NCI-H2107 (cell line): ENCODE measurements at regions not wholly inside any gene's neighbourhood (a gene's known extent, or its start where the extent isn't known, plus 50 kb on each side); places are given as distances from the start of the nearest gene placed in this dataset.

ENCODE experiments used
- DNase-seq: peaks from one replicate; lab custom pipeline; 2025; lab: John Stamatoyannopoulos, UW

DNA sequence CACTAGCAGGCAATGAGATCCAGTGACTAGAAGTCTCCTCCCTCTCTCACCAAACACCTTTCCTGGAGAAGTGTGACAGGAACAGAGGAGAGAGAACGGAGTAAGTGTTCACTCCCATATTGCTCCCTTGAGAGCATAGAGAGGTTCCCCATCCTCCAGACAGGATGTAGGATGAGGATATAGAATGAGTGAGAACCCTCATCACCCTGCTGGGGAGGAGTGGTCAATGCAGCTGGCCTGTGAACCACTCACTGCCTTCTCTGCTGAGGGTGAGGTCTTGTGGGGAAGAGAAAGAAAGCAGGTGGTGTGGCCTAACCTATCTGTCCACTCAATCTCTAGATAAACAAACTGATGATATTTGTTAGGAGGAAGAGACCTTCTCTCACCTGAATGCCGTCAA lies 386.6 kb downstream of the PCDH20 start:
- no peak for DNase-seq

DNA sequence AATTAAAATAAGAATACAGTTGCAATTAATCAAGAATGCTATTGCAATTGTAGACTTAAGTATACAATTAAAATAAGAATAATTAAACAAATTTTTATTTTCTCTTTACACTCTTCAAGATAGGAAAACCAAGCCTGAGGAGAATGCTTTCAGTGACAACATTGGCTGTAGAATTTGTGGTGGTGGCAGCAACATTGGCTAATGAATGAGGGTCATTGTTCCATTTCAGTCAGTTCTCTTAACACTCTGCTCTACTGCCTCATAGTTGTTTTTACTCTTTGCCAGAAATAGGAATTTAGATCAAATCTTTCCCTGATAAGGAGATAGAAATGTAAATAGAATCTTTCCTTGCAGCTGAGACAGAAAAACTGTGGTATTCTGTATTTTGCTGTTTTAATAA lies 391.6 kb downstream of the PCDH20 start:
- DNase-seq: no peak

DNA sequence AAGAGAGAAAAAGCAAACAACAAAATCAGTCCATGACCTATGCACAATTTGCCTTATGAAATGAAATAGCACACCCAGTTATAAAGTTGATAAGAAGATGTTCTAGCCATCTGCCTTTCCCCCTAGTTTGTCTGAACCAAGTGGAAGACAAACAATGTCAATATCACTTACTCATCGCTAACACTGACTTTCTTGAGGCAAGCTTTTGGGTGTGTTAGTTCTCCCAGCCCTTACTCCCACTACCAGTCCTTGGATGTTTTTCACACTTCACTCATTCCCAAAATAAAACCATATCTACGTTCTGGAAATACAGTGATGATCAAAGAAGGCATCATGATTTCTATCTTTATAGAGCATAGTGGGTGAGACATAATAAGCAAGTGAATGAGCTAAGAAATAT lies 393.8 kb downstream of the PCDH20 start:
- DNase-seq: no peak

DNA sequence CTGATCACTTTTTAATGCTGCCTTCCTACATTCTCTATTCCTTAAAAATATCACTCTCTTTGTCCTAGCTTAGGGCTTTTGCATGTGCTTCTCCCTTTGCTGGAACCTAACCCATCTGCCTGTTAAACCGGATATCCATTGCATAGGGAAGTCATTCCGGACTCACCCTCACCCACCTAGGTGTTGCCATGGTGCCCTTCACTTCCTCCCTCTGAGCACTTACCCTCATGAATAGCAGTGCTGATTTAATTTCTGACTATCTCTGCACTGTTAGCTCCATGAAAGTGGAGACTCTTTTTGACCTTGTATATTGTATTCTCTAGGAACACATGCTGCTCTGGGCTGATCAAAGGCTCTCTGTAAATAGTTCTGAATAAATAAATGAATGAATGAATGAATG lies 401.9 kb downstream of the PCDH20 start:
- no peak for DNase-seq

DNA sequence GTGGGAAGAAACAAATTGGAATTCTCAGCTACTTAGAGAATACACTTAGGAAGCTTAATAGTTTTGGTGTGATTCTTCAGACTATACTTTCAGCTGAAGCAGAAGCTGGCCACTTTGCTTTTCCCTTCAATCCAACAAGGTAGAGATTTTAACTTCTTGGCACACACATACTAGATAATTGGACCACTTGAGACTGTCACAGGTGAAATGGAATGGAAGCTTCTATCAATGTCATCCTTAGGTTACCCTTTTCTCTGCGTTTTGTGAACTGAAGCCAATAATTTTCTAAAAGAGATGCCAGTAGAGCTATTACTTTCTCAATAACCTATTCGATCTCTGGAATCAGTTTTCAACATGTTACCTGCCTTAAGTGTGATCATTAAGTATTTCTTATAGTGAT lies 405.3 kb downstream of the PCDH20 start:
- no peak for DNase-seq

DNA sequence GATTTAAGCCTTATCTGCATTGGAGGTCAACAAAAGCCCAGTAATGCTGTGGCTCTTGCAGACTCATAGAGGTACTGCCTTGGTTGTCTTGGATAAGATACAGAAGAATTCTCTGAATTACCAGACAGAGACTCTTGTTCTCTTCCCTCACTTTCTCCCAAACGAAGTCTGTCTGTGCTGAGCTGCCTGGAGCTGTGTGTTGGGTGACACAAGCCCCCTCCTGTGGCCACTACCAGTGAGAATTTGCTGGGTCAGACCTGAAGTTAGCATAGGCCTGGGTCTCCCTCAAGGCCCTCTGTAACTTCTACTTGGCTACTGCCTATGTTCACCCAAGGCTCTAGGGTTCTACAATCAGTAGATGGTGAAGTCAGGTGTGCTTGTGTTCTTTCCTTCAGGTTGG lies 413.0 kb downstream of the PCDH20 start:
- no peak for DNase-seq

DNA sequence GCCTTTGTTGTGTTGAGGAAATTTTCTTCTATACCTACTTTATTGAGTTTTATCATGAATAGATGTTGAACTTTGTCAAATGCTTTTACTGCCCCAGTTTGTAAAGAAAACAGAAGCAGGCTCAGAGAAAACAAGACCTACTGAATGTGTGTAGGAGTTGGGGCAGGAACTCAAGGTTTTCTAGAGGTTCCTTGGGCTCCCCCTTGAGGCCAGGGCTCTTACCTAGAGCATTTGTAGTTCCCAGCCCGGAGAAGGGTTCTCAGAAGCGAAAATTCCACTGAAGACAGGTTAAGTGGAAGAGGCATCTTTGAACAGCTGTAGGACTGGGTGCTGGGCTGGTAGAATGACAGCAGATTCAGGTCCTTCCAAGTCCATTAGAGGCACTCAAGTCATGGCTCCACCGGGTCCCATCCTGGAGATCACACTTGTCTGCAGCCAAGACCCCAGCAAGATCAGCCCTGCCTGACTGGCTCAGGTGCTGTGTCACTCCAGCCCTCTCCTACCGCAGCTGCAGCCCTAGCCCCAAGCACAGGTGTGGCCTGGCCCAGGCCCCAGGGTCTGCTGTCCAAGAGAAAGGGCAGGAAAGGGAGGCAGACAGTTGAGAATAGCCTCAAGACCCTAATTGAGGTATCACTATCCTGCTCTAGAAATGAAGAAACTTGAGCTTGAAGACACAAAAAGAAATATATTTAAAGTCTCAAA lies 425.5 kb downstream of the PCDH20 start:
- DNase-seq: no peak

DNA sequence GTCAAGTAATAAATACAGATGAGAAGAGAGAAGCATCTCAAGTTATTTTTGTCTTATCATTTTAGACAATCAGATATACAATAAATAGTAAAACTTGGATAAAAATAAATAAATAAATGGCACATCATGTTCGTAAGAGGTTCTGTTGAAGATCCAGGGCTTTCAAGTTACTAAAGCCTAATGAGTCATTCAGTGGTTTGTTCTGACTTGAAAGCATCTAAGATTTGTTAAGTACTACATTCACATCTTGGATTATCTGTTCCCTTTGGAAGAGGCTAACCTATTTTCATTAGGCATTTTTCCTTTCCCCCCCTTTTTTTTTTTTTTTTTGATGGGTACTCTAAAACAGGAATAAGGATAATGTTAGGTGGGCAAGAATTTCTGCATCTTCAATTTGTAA lies 429.3 kb downstream of the PCDH20 start:
- no peak for DNase-seq

DNA sequence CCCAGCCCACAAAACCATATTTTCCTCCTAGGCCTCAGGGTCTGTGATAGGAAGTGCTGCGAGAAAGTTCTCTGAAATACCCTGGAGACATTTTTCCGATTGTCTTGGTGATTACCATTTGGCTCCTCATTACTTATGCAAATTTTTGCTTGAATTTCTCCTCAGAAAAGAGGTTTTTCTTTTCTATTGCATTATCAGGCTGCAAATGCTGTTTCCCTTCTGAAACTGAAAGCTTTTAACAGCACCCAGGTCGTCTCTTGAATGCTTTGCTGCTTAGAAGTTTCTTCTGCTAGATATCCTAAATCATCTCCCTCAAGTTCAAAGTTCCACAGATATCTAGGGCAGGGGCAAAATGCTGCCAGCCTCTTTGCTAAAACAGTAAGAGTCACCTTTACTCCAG lies 434.2 kb downstream of the PCDH20 start:
- DNase-seq: no peak

DNA sequence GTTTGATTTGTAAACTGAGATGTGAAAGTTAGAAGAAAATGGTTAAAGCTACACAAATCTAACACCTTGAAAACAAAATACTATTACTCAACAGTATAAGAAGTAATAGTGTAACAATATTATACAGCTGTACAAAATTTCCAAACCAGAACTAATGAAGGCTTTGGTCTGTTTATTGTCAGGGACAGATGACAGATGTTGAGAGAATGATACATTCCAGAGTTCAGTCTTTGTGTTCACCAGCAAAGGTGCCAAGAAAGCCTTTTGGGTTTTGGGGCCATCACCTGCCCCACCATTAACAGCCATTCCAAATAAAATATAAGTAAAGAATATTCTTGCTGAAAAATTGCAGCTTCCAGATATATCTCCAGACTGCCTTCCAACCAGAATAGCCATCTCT lies 439.3 kb downstream of the PCDH20 start:
- DNase-seq: no peak

DNA sequence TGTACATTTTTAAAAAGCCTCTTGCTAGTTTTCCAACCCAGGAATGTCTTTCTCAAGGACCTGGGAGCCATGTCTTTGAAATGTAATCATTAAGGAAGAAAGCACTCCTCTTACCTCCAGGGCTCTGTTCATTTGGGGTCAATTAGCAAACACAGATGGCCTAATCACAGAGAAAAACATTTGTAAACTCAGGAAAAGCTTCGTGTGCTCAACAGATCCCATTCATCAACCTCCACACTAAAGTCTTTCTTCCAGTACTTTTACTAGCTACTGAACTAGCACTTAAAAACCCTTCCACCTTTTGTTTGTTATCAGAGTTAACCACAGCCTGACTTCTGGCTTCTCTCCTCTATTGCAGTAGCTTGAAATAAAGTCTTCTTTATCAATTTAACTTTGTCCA lies 441.4 kb downstream of the PCDH20 start:
- no peak for DNase-seq

DNA sequence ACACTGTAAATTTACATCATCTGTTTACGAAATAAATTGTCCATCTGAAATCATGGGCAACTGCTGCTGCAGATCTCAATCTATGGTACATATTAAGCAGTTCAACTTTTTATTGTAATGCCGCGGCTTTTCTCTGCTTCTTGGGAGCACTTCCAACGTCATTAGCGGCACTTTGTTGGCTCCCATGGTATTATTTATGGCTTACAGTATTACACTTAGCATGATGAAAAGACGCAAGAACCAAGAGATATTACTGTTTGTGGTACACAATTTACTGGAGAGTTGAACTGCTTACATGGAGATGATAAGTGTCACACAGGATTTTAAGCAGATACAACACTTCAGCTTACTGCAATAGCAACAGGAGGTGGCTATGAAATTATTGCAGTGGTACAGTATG lies 442.1 kb downstream of the PCDH20 start:
- DNase-seq: no peak

DNA sequence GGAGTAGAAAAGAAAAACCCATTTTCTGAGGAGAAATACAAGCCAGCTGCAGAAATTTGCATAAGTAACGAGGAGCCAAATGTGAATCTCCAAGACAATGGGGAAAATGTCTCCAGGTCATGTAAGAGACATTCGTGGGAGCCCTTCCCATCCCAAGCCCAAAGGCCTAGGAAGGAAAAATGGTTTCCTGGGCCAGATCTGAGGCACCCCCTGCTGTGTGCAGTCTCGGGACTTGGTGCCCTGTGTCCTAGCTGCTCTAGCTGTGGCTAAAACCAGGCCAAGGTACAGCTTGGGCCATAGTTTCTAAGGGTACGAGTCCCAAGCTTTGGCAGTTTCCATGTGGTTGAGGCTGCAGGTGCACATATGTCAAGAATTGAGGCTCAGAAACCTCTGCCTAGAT lies 444.9 kb downstream of the PCDH20 start:
- DNase-seq: no peak

DNA sequence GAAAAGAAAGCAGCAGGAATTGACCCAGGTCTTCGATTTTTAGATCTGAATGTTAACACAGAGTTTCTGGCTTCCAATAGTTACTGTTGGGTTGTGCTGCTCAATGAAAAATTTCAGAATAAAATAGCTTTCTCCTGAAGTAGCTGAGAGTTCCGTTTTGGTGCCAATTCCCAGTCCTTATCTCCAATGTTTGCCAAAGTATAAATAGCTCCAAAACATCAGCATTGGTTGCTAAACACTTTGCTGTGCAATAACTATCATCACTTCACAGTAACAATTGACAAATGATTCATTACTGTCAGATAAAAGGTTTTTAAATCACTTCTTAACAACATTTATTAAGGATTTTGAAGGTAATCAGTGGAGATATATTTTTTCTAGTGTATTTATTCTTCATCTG lies 446.0 kb downstream of the PCDH20 start:
- no peak for DNase-seq

DNA sequence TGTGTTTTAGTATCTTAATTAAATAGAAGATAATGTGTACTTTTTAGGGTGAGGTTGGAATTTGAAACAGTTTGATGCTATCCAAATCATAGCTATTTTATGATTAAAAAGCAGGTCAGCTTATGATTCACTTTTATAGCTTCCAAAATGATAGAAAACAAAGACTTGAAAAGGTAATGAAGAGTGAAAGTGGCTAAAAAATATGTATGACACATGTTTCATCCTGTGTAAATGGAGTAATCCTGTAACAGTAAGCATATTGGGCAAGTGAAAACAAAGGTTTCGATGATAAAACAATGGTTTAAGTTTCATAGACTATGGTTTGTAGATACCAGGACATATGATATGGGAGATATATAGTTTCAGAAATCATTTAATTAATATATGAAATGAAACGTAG lies 456.2 kb downstream of the PCDH20 start:
- DNase-seq: no peak

DNA sequence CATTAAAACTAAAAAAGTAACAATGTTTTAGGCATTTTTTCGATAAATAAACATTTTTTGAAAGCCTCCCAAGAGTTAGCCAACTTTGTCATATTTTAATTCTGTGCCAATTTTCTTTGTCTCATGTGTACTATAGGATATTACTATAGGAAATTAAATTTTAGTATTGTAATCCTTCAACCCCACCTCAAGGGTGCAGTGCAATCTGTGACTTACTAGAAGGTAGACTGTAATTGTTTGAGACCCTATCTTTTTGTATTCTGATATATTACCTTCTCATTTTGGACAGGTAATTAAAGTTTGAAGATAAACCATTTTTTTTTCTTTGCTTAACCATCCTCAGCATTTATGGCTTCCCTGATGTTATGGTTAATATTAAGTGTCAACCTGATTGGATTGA lies 457.8 kb downstream of the PCDH20 start:
- no peak for DNase-seq

DNA sequence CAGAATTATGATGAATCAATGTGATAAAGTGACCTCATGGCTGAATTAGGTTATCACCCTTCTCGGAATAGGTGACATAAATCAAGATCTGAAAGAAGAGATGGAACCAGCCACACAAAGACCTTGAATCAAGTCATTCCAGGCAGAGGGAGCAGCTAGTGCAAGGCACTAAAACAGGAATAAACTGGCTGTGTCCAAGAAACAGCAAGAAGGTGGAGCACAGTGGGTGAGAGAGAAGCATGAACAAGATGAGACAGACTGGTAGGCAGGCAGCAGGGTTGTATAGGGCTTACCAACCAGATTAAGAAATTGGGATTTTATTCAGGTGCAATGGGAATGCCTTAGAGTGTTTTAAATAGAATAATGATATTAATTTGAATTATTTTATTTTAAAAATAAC lies 470.3 kb downstream of the PCDH20 start:
- DNase-seq: no peak

DNA sequence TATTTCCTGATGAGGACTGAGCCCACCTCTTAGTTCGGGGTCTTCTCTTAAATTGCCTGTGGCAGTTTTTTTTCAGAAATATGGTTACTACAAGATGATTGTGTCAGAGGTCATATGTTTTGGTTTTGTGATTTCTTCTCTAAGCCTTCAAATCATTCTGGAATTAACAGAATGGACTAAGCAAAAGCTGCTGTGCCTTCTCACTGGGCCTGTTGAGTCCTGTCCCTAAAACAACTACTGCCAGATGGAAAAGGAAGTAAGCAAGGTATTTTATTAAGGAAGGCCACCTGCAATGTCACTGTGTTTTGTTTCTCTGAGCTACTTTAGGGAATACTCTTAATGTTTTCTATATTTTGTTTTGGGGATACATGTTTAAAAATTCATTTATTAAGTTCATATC lies 470.8 kb downstream of the PCDH20 start:
- DNase-seq: no peak

DNA sequence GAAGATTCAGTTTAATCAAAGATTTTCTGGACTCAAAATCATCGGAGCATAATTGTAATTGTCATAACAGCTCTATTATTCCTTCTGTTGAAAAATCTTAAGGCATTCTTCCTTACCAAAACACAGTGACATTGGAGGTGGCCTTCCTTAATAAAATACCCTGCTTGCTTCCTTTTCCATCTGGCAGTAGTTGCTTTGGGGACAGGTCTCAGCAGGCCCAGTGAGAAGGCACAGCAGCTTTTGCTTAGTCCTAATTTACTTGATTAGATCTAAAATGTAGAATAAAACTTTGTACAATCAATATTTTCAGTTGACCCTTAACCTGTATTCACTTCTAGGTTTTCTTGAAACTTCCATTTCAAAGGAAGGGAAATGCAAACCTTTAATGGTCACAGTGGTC lies 471.6 kb downstream of the PCDH20 start:
- no peak for DNase-seq

DNA sequence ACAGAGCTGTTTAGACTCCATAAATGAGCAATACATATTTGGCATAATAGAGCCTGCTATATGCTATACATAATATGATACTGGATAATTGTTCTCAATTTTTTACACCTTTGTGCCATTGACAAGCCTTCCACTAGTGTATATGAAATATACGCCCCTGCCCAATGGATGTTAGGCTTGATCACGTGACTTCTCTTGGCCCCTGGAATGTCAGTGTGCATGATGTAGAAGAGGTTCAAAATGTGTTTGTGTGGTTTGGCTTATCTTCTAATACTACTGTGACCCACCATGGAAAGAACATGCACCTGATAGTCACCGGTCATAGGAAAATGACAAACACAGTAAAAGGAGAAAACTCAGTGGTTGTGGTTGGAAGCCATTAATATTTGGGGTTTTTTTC lies 479.4 kb downstream of the PCDH20 start:
- DNase-seq: no peak

DNA sequence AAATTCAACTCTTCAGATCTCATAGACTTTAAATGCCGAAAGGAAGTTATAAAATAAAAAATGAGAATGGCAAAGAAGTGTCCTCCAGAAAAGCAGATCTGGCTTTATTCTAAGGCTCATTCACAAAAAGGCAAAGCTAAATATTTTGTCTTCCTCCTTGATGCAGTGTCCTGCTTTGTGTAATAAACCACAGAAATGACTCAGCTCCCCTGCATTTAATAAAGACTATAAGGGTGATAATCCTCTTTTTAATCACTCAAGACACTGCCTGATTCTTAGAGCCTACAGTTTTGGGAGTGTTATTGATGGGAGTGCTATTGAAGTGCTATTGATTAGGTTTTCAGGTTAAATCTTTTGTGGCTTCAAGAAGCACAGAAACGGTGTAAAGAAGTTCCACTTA lies 482.0 kb downstream of the PCDH20 start:
- no peak for DNase-seq

DNA sequence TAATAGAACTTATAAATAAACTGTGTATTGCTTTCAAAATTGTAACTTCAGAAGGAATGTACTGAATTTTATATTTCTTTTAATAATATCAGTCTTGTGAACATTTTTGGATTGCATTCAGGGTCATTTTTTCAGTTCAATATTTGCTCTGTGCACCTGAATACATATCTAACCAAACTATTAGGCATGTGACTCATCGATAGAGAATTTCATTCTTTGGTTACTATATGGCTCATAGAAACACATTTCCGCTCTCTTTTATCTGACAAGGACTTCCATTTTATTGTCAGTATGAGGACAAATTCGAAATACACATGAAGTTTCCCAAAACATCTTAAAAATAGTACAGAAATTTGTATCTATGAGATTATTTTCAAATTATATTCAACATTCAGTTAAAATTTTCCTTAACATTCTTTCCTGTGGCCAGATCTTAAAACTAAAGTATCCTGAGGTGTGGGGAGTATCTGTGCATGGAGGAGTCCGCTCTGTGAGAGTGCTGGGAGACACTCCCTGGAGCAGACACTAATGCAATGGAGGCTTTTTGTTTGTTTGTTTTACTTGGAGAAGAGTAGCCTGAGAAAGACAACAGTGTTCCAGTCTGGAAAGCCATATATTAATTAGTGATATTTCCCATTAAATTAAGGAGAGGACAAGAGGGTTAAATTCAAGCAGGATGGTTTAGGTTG lies 483.6 kb downstream of the PCDH20 start:
- DNase-seq: no peak

DNA sequence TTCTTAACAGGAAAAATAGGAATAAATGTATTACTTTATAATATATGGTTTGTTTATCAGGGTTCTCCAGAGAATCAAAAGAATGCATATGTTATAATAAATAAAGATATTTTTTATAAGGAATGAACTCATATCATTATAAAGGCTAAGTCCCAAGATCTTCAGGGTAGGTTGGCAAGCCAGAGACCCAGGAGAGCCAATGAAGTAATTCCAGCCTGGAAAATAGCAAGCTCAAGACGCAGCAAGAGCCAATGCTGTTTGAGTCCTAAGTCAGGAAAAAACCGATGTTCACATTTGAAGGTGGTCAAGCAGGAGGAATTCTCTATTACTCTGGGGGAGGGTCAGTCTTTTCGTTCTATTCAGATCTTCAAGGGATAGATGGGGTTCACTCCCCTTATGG lies 490.0 kb downstream of the PCDH20 start:
- no peak for DNase-seq

DNA sequence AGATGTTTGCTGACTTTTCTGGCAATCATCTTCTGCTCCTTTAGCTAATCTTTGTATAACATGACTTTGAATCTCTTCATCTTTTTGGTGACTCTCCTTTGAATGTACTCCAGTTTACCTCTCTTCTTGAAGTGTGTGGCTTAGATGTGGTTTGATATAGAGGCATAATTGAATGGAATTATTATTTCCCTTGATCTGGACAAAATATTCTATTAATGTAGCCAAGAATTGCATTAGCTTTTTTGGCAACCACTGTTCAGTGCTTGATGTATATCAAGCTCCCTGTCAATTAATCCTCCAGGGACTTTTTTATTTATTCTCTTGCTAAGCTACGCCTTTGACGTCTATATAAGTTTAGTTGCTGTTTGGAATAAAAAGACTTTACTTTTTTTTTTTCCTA lies 490.8 kb downstream of the PCDH20 start:
- DNase-seq: no peak
